SU-DHL-6 (cell line): ENCODE measurements at regions not wholly inside any gene's neighbourhood (a gene's known extent, or its start where the extent isn't known, plus 50 kb on each side); places are given as distances from the start of the nearest gene placed in this dataset.

Experiments used
- H2AFZ ChIP-seq: fragments of 200-600 bp; sonication (generic); 2 replicates; pipeline ENCODE4 v1.6.1; 2014; ENCODE audit warnings: low read depth, mild to moderate bottlenecking, moderate library complexity, mixed read lengths, antibody characterized with exemption, low read length; ENCODE audit not compliant: severe bottlenecking
- H3F3A ChIP-seq: fragments of 200-600 bp; shearing (Covaris generic); 2 replicates; pipeline ENCODE4 v1.6.0; 2016; ENCODE audit warnings: antibody characterized with exemption, mild to moderate bottlenecking; ENCODE audit not compliant: insufficient read depth
- H3K27ac ChIP-seq: fragments of 200-600 bp; sonication (generic); 2 replicates; pipeline ENCODE4 v1.5.1; 2016; ENCODE audit warnings: low read depth, mild to moderate bottlenecking, low read length, moderate library complexity, mixed read lengths
- H3K27me3 ChIP-seq: fragments of 200-600 bp; sonication (generic), shearing (Covaris generic); 2 replicates; pipeline ENCODE4 v1.6.0; 2014; ENCODE audit warnings: mild to moderate bottlenecking, low read length
- H3K36me3 ChIP-seq: fragments of 200-600 bp; sonication (generic); 2 replicates; pipeline ENCODE4 v1.6.1; 2014; ENCODE audit warnings: mild to moderate bottlenecking, low read length, mixed read lengths
- H3K4me2 ChIP-seq: fragments of 300-600, 200-600 bp; shearing (Covaris generic), sonication (generic); 2 replicates; pipeline ENCODE4 v1.6.0; 2014; ENCODE audit warnings: low read length, low read depth, mild to moderate bottlenecking; ENCODE audit not compliant: poor library complexity, severe bottlenecking
- H3K4me3 ChIP-seq: fragments of 200-600 bp; sonication (generic); 2 replicates; pipeline ENCODE4 v1.5.1; 2014; ENCODE audit warnings: antibody characterized with exemption, low read length, mild to moderate bottlenecking, mixed read lengths; ENCODE audit not compliant: insufficient read depth, poor library complexity, severe bottlenecking
- H3K79me2 ChIP-seq: fragments of 200-600 bp; sonication (generic); 2 replicates; pipeline ENCODE4 v1.6.1; 2014; ENCODE audit warnings: mild to moderate bottlenecking, low read length, moderate library complexity; ENCODE audit not compliant: insufficient read depth
- H3K9ac ChIP-seq: fragments of 200-600 bp; sonication (generic); 2 replicates; pipeline ENCODE4 v1.7.0; 2014; ENCODE audit warnings: mild to moderate bottlenecking, low read length
- H3K9me2 ChIP-seq: fragments of 200-600 bp; sonication (generic); replicated peaks from 2 replicates; pipeline ENCODE4 v1.6.1; 2014; ENCODE audit warnings: low read length; ENCODE audit not compliant: insufficient read depth
- H3K9me3 ChIP-seq: fragments of 200-600 bp; sonication (generic); 2 replicates; pipeline ENCODE4 v1.6.1; 2014; ENCODE audit warnings: low read length, mixed read lengths; ENCODE audit not compliant: insufficient read depth
- H4K20me1 ChIP-seq: fragments of 200-600 bp; sonication (generic); 2 replicates; pipeline ENCODE4 v1.6.1; 2014; ENCODE audit warnings: low read depth, mild to moderate bottlenecking, antibody characterized with exemption, low read length, moderate library complexity, mixed read lengths
- CTCF ChIP-seq: fragments of 200-600 bp; sonication (generic); IDR thresholded peaks from one replicate; pipeline ENCODE4 v1.5.1; 2017; ENCODE audit warnings: antibody characterized with exemption, mild to moderate bottlenecking, low read length, moderate library complexity; ENCODE audit not compliant: insufficient read depth, poor library complexity, severe bottlenecking
- EZH2phosphoT487 ChIP-seq: fragments of 200-600 bp; sonication (generic), shearing (Covaris generic); conservative IDR thresholded peaks from 2 replicates; pipeline ENCODE4 v1.6.1; 2018; ENCODE audit warnings: mild to moderate bottlenecking, antibody characterized with exemption, low read length, moderate library complexity, mixed read lengths

DNA sequence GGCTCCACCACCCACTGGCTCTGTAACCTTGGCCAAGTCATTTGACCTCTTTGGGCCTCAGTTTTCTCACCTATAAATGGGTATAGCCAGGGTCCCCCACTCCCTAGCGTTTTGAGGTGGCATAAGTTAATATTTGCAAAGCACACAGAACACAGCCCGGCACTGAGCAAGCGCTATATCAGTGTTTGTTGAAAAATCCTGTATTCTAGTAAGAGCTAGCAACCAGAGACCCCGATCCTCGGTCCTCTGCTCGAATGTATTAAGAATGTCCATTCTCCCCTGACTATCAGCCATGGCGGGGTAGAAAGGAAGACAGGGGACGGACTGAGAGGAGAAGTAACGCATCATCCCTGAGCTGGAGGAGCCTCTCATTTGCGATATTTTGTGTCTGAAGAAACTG, 131.2 kb downstream of the IRF8 start:
- no peak overlapping the region for H3K4me2 ChIP-seq
- no peak overlapping the region for H2AFZ ChIP-seq
- H3K27ac ChIP-seq = no peak overlapping the region
- H4K20me1 ChIP-seq = no peaks in the 10 kb centered on the region
- H3K79me2 ChIP-seq = no peaks in the 10 kb centered on the region
- TF ChIP-seq EZH2phosphoT487 (no peak), CTCF (no peak)
- H3K36me3 ChIP-seq = no peaks in the 10 kb centered on the region
- no peak overlapping the region for H3K9ac ChIP-seq
- H3K9me3 ChIP-seq = no peaks in the 10 kb centered on the region
- H3K4me3 ChIP-seq = no peak overlapping the region
- H3K27me3 ChIP-seq = no peaks in the 10 kb centered on the region
- H3F3A ChIP-seq = no peaks in the 10 kb centered on the region
- H3K9me2 ChIP-seq = no peaks in the 10 kb centered on the region

GRCh38 chr16:86031141-86031678, 132.2 kb downstream of the IRF8 start:
- no peak overlapping the region for H3K4me3 ChIP-seq
- H3K27ac ChIP-seq = no peak overlapping the region
- no peaks in the 10 kb centered on the region for H3K27me3 ChIP-seq
- no peaks in the 10 kb centered on the region for H3K79me2 ChIP-seq
- no peaks in the 10 kb centered on the region for H3K36me3 ChIP-seq
- no peaks in the 10 kb centered on the region for H3K9me3 ChIP-seq
- no peak for TF ChIP-seq EZH2phosphoT487
- no peak for TF ChIP-seq CTCF
- no peaks in the 10 kb centered on the region for H4K20me1 ChIP-seq
- no peaks in the 10 kb centered on the region for H3K9me2 ChIP-seq
- no peaks in the 10 kb centered on the region for H3F3A ChIP-seq
- H3K4me2 ChIP-seq = no peak overlapping the region
- no peak overlapping the region for H2AFZ ChIP-seq
- no peak overlapping the region for H3K9ac ChIP-seq

DNA sequence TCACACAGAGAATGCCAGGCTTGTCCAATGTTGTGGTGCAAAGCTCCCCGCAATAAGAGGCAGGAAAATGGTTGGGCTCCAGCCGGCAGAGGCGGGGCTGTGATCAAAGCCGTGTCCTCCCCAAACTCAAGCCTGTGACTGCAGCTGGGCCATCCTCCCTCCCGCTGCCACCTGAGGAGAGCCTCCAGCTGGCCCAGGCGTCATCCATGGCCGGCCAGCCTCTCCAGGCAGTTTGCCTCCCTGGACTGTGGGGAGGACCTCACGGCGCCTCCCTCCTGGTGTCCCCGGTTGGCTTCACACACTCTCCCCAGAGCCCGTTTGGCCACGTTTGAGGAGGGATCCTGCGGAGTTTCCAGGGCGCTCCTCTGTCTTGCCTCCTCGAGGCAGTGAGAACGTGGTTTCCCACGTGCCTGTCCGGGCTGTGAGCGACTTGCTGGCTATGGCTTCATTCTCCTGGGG, 134.1 kb downstream of the IRF8 start:
- H3K27me3 ChIP-seq = no peaks in the 10 kb centered on the region
- TF ChIP-seq CTCF = no peak
- TF ChIP-seq EZH2phosphoT487 = no peak

More for the DNA sequence above, 134.1 kb downstream of the IRF8 start:
- Histone ChIP-seq H3K4me3 (no peak overlapping the region), H4K20me1 (no peaks in the 10 kb centered on the region), H3K9me2 (no peaks in the 10 kb centered on the region), H3K4me2 (no peak overlapping the region), H3F3A (no peaks in the 10 kb centered on the region), H3K9ac (no peak overlapping the region), H2AFZ (no peak overlapping the region), H3K36me3 (no peaks in the 10 kb centered on the region), H3K27ac (no peak overlapping the region), H3K9me3 (no peaks in the 10 kb centered on the region), H3K79me2 (no peaks in the 10 kb centered on the region)
